SHP77 (cell line): ENCODE measurements at regions not wholly inside any gene's neighbourhood (a gene's known extent, or its start where the extent isn't known, plus 50 kb on each side); places are given as distances from the start of the nearest gene placed in this dataset.
"Not testable (repeated sequence)": the region's sequence is repeated elsewhere in the genome, so short reads cannot be mapped to it uniquely, and the experiment has no call there.

ENCODE experiments used
- DNase-seq, 2 experiments: peaks; one replicate each; lab custom pipeline; 2025; lab: John Stamatoyannopoulos, UW

DNA sequence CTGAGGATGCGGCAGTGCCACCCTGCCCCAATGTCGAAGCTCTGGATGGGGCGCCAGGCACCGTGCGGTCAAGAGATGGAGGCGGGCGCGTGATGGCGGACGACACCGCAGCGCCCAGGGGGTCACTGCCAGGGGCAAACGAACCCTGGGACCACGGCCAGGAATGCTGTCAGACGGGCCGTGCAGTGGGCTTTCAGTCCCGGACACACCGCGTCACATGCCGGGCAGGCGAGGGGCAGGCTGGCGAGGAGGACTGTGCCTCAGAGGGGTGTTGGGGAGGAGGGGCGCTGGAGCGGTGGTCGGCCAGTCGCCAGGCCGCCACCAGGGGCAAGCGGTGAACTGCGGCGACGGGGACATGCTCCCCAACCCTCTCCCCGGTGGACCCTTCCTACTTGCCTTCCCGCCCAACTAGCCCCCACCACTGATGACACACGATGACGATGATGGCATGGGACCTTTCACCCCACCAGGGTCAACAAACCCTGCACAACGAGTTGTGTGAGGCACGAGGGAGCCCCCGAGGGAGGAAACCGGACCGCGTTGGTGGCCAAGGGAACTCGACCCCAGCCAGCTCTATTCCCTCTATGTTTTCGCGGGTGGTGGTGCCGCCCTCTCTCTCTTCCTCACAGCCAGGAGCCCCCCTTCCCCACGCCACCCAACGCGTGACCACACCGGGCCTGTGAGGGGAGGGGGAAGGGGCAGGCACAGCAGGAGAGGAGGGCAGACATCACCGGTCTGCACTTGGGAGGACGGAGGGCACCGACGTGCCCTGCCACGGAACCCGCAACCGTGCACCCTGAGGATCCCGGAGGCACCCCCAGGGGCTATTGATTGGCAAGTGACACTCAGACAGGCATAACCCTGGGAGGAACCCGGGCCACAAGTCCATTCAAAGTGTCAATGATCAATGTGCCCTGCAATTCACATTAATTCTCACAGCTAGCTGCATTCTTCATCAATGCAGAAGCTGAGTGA lies 1960.9 kb upstream of the DEFB115 start:
- DNase-seq = no peak

DNA sequence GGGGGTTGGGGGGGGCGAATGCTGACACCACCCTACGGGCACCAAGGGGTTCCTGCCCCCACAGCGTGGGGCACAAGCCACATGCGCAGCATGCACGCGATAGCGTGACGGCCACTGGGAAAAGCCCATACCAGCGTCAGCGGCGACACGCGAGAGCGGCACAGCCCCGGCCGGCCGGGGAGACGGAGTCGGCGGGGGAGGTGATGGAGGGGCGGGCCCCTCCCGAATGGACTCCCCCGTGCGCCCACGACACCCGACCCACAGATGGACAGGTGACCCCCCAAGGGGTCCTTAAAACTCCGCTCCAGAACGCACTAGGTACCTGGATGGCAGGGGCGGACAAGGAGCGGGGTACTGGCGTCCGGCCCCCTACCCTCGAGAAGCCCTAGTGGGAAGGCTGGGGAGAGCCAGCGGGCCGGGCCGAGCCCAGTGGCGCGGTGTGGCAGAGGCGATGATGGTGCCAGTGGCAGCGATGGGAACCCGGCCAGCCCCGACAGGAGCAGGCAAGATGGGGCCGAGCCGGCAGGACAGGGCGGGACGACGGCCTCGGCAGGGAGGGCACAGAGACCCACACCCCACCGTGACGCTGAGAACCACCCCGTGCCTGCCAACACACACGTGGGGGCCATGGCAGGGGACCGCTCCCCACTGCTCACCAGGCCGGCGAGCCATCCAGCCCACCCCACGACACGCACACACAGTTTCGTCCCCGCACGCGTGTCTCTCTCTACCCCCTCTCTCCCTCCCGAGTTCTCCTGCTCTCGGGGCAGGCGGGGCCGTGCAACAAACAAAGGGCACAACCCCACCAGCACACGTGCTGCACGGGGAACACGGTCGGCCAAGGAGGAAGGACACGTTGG lies 1959.8 kb upstream of the DEFB115 start:
- DNase-seq = no peak

DNA sequence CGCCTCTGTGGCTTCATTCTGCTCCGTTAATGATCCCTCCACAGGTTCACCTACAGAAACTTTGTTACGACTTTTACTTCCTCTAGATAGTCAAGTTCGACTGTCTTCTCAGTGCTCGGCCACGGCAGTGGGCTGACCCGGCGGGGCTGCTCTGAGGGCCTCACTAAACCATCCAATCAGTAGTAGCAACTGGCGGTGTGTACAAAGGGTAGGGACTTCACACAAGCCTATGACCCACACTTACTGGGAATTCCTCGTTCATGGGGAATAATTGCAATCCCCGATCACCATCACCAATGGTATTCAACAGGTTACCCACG lies 1959.2 kb upstream of the DEFB115 start:
- DNase-seq = no peak

DNA sequence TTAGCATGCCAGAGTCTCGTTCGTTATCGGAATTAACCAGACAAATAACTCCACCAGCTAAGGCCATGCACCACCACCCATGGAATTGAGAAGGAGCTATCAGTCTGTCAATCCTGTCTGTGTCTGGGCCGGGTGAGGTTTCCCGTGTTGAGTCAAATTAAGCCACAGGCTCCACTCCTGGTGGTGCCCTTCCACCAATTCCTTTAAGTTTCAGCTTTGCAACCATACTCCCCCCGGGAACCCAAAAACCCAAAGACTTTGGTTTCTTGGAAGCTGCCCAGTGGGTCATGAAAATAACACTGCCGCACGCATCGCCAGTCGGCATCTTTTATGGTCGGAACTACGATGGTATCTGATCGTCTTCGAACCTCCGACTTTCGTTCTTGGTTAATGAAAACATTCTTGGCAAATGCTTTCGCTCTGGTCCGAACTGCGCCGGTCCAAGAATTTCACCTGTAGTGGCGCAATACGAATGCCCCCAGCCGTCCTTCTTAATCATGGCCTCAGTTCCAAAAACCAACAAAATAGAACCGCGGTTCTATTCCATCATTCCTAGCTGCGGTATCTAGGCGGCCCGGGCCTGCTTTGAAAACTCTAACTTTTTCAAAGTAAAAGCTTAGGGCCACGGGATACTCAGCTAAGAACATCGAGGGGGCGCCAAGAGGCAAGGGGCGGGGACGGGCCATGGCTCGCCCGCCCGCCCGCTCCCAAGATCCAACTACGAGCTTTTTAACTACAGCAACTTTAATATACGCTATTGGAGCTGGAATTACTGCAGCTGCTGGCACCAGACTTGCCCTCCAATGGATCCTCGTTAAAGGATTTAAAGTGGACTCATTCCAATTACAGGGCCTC lies 1958.5 kb upstream of the DEFB115 start:
- DNase-seq = no peak

DNA sequence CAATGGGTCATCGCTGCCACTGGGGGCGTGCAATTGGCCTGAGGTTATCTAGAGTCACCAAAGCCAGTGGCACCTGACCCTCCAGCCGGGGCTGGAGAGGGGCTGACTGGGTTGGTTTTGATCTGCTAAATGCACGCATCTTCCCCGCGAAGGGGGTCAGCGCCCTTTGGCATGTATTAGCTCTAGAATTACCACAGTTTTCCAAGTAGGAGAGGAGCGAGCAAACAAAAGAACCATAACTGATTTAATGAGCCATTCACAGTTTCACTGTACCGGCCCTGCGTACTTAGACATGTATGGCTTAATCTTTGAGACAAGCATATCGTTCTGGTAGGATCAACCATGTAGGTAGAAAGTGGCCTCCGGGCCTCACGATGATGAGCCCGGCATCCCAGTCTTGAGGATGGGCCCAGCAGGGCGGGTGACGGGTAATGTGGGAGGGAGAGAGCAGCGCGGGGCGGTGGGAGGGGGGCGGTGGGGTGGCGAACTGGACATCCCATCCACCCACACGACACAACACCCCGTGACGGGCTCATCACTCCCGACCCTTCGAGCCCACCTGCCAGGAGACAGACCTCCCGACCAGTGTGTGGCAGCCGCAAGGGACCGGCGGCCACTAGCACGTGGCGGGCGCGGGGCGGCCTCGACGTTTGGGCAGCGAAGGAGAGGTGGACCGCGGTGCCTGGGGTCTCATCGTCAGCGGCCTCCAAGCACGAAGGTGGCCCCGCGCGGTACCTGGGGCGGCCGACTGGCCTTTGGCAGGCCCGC lies 1957.5 kb upstream of the DEFB115 start:
- no peak for DNase-seq

DNA sequence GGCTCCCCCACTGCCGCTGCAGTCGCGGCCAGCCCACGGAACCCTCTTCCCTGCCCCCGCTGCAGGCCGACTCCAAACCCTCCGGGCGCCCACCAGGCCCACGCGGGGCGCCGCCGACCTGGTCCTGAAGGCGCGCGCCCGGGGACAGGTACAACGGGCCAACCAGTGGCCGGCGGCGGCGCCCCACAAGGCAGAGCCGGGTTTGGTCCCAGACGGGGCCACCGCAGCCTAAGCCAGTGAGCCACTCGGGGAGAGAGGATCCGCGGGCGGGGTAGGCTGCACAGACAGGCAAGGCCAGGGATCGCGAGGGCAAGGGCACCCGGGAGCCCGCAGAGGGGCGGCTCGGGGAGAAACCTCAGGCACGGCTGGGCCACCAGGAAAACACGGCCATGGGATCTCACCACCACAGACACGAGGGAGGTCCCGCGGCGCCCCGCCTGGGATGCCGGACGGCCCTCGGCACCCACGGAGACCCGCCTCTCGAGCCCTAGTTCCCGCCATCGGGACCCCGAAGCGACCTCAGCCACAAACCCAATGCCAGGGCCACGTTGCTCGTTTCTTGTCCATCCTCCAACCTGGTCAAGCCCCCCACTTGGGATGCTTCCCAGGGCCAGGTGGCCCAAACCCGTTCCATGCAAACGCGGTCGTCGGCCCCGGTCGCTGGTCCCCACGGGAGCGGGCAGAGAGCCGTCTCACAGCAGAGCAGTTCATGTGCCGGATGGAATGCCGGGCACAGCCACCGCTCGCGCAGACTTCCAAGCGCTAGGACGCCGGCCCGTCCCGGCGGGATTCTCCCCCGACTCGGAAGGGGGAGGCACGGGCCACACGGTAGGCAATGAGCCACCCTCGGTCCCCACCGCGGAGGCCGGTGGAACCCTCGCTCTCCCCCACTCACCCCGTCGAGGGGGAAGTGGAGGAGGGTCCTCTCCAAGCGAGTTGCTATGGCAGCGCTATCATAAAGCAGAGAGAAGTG lies 1956.6 kb upstream of the DEFB115 start:
- no peak for DNase-seq

DNA sequence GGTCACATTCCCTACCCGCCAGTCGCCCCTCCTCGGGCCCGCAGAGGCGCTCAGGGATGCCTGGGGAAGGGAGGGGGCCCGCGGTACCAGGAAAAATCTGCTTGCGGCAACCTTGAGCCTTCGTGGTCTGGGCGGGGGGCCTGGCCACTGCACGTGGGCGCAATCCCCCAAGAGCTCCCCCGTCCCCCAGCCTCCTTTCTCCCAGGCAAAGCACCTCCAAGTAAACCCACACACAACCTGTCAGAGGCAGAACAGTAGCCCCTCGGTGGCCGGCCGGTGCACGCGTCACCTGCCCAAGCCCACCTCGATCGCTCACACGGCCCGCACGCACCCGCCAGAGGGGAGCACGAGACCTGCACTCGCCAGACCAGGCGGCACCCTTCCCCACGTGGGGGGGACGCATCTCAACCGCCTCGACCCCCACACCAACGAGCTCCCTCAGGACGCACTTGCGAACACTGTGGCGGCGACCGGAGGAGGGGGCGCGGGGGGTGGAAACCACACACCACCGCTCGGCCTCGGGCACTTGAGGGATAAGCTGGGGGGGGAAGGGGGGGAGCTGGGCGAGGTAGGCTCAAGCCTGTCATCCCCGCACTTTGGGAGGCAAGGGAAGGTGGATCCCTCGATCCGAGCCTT lies 1955.7 kb upstream of the DEFB115 start:
- DNase-seq = no peak

DNA sequence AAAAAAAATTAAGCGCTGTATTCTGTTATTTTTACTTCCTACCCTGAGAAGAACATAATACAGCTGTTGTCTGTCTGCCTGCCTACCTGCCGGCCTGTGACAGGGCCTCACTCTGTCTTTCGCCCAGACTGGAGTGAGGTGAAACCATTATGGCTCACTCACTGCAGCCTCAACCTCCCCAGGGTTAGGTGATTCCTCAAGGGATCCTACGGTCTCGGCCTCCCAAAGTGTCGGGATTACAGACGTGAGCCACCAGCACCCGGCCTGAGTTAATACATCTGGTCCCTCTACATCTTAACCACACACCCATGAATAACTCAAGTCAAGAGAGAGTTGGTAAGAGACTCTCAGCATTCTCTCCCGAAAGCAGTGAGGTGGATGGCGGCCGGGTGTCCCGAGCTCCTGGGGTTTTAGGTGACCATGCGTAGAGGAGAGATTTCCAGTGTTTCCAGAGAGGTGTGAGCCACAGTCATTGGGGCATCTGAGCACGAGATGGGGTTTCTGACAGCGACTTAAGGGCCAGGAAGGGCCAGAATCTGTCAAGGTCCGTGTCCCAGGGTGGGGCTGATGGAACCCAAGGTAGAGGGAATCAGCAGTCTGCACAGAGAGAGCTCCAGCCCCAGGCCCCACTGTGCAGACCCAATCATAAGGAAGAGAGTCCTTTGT lies 1954.4 kb upstream of the DEFB115 start:
- DNase-seq = no peak

DNA sequence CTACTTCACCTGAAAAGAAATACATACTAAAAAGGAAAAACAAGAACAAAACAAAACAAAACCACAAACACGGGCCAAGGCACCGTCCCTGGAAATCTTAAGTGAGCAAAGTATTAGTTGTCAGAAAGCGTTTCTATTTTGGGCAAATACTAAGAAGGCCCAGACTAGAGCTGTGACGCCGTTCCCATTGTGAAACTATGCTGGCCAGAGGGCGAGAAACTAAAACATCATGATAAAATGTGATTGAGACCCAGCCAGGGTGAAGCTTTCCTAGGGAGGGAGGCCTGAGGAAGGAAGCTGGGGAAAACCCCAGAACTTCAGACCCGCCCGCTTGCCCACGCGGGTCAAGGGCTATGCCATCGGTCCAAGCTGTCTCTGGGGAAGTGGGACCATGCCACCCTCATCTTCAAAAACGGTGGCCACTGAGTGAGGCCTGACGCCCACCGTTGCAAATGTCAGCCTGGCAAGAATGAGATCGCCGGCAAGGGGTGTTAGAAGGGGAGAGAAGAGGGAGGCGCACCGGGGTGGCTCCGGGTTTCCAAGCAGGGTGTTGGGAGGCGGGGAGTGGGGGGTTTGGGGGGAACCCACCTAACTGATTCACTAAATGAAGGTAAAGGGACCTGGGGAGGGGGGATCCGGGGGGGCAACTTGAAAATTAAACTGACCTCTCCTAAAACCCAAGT lies 1950.9 kb upstream of the DEFB115 start:
- no peak for DNase-seq

DNA sequence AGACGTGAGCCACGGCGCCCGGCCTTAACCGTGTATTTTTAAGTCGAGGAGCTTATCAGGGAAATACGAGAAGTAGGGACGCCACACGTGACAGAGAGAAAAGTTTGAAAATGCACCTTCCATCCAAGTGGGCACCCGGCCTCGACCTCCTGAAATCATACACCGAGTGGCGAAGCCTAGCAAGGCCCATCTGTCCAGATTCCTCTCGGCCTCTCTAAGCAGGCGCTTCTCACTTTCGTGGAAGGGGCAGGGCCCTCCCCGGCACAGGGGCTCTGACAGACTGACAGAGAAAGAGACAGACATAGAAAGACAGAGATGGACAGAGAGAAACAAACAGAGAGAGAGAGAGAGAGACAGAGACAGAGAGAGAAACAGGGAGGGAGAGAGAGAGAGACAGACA lies 1950.0 kb upstream of the DEFB115 start:
- not testable (repeated sequence) for DNase-seq

DNA sequence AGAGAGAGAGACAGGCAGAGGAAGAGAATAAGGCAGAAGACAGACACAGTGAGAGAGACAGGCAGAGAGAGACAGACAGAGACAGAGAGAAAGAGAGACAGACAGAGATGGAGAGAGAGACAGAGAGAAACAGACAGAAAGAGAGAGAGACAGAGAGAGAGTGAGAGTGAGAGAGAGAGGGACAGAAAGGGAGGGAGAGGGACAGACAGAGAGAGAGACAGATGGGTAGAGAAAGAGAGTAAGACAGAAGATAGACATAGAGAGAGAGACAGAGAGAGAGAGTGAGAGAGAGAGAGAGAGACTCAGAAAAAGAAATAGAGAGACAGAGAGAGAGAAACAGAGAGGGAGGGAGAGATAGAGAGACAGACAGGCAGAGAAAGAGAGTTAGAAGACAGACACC lies 1948.5 kb upstream of the DEFB115 start:
- not testable (repeated sequence) for DNase-seq

DNA sequence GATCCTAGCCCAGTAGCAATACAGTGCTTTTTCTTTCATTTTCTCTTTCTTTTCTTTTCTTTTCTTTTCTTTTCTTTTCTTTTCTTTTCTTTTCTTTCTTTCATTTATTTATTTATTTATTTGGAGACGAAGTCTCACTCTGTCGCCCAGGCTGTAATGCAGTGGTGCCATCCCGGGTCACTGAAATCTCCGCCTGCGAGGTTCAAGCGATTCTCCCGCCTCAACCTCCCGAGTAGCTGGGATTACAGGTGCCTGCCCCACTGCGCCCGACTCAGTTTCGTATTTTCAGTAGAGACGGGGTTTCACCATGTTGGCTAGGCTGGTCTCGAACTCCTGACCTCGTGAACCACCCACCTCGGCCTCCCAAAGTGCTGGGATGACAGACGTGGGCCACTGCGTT lies 1948.0 kb upstream of the DEFB115 start:
- DNase-seq = not testable (repeated sequence)

DNA sequence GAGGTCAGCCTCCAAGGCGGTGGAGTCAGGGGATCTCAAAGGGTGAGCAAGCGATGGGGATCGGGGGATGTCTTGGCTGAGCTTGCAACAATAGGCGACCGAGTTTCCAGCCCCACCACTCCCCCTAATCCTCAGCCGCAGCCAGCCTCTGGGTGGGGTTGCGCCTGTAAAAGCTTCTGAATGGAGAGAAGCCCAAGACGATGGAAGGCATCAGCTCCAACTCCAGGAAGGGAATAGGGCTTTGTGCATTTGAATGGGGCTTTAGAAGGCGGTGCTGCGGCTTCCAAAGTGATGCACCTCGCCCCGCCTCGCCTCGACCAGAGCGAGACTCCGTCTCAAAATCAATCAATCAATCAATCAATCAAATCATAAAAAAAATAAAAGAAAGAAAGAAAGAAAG lies 1946.4 kb upstream of the DEFB115 start:
- not testable (repeated sequence) for DNase-seq

DNA sequence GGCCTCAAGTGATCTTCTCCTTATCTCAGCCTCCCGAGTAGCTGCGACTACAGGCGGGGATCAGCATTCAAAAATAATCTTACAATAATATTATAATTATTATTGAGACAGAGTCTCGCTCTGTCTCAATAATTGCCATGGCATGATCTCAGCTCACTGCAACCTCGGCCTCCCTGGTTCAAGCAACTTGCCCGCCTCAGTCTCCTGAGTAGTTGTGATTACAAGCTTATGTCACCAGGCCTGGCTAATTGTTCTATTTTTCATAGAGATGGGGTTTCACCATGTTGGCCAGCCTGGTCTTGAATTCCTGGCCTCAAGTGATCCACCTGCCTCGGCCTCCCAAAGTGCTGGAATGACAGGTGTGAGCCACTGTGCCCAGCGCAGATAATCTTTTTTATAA lies 1944.8 kb upstream of the DEFB115 start:
- DNase-seq = not testable (repeated sequence)

DNA sequence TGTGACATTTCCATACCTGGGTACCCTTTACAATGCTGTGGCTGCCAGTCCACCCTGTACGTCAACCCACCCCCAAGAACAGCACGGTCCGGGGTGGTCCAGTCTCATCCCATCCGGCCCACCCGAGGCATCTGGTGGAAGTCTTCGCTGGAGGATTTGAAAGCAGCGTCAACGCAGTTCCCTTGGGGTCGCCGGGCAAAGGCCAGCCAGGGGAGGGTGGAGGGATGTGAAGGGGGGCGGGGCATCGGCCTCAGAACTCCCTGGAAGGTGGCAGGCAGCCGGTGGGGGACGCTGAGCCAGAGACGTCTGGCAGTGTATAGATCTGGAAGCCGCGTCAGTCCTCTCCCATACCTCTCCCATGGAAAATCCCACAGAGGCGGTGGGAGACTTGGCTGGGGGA lies 1944.0 kb upstream of the DEFB115 start:
- no peak for DNase-seq

DNA sequence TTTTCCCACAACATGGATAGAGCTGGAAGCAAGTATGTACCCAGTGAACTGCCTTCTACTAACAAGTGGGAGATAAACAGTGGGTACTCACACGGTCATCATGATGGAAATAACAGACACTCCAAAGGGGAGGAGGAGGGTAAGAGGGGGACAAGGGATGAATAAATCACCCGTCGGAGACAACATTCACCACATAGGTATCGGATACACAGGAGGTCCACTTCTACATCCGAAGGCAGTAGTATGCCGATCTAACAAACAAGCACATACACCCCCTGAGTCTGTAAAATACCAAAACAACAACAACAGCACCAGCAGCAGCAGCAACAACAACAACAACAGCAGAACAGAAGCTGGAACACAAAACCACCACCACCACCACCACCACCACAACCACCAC lies 1943.2 kb upstream of the DEFB115 start:
- DNase-seq = no peak

DNA sequence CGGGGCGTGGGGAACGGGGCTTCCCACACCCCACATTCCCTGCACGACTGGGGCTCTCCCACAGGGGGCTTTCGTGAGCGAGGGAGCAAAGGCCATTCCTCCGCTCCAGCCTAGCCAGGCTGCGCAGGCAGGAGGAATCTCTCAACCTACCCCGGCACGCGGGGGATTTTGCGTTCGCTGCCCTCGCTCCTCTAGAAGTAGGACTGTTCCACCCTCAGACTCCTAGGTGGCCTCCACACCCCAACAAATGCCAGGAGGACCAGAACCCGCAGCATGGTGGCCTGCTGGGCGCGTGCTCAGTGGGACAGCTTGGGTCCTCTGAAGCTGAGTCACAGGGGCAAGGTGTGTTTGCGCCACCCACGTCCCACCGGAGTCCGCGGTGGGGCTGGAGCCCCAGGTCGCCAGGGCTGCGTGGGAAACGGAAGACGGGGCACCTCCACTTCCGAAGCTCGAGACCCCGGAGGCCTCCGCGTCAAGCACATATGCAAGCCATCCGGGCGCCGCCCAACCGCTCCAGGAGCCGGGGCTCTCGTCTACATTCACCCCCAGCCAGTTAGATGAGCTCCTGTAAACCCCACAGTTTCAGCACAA lies 1938.5 kb upstream of the DEFB115 start:
- no peak for DNase-seq

DNA sequence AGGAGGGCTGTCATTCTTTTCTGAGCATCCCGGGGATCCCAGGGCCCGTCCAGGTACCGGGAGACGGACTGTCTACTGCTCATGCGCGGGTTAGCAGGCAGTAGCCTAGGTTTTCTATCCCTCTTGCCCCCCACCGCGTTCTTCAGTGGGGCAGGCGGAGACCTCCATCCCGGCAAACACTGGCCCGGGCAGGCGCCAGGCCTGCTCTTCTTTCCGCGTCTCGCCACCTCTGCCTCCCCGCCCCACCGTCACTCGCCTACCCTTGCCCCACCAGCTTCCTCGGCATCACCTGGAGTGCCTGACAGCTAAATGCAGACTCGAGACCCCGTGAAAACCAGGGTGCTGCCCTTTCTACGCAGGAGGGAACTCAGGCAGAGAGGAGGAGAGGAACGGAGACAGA lies 1937.7 kb upstream of the DEFB115 start:
- DNase-seq = no peak
